ENCODE measurements at regions not wholly inside any gene's neighbourhood (a gene's known extent, or its start where the extent isn't known, plus 50 kb on each side); places are given as distances from the start of the nearest gene placed in this dataset.

DNA sequence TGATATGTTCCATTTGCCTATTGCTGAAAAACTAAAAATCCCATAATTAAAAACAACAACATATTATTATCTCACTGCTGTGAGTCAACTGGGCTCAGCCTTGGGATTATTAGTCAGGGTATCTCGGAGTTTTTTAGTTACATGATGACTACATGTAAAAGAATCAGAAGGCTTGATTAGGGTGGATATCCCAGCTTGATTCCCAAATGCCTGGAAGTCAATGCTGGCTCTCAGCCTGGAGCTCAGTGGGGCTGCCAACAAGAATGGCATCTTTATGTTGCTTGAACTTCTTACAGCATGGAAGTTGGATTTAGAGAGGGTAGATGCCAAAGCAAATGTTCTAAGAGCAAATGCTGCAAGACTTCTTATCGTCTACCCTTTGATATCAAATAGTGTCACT is 278.5 kb downstream of the PLOD2 start:
- no peak for TF ChIP-seq YY1 (IDR thresholded peaks at IDR 0.05; ENCODE audit: insufficient read depth, insufficient read length)
- no peak for TF ChIP-seq ZNF274 (IDR thresholded peaks at IDR 0.05; ENCODE audit: low read depth, low read length)
- TF ChIP-seq SUZ12 (IDR thresholded peaks at IDR 0.05; ENCODE audit: extremely low read depth, insufficient read depth, insufficient read length): no peak
- DNase-seq (ENCODE audit: low read depth, low spot score): no peak
- H3K27me3 ChIP-seq (ENCODE audit: insufficient read depth, insufficient read length): no peaks in the 10 kb centered on the region

GRCh38 chr3:145889730-145890129 is 271.3 kb downstream of the PLOD2 start:
- H3K9ac ChIP-seq (ENCODE audit: insufficient read length, low read depth): no peak overlapping the region
- H3K4me3 ChIP-seq (ENCODE audit: insufficient read length, low read depth): no peak overlapping the region
- TF ChIP-seq YY1 (IDR thresholded peaks at IDR 0.05; ENCODE audit: insufficient read depth, insufficient read length) (no peak), SUZ12 (IDR thresholded peaks at IDR 0.05; ENCODE audit: extremely low read depth, insufficient read depth, insufficient read length) (no peak), ZNF274 (IDR thresholded peaks at IDR 0.05; ENCODE audit: low read depth, low read length) (no peak)
- no peaks in the 10 kb centered on the region for H3K9me3 ChIP-seq (ENCODE audit: insufficient read depth, low read length)
- DNase-seq (ENCODE audit: low read depth, low spot score): no peak
- H3K4me1 ChIP-seq (ENCODE audit: insufficient read depth, insufficient read length): no peaks in the 10 kb centered on the region
- no peaks in the 10 kb centered on the region for H3K27me3 ChIP-seq (ENCODE audit: insufficient read depth, insufficient read length)
- H3K36me3 ChIP-seq (ENCODE audit: insufficient read depth, insufficient read length, low read length): no peaks in the 10 kb centered on the region

More for the DNA sequence above, 278.5 kb downstream of the PLOD2 start:
- Histone ChIP-seq H3K36me3 (ENCODE audit: insufficient read depth, insufficient read length, low read length) (no peaks in the 10 kb centered on the region), H3K9me3 (ENCODE audit: insufficient read depth, low read length) (no peaks in the 10 kb centered on the region), H3K4me3 (ENCODE audit: insufficient read length, low read depth) (no peak overlapping the region), H3K9ac (ENCODE audit: insufficient read length, low read depth) (no peak overlapping the region), H3K4me1 (ENCODE audit: insufficient read depth, insufficient read length) (no peaks in the 10 kb centered on the region)

GRCh38 chr3:145892869-145893268 is 268.1 kb downstream of the PLOD2 start:
- Histone ChIP-seq H3K4me3 (ENCODE audit: insufficient read length, low read depth) (no peak overlapping the region), H3K9ac (ENCODE audit: insufficient read length, low read depth) (no peak overlapping the region), H3K27me3 (ENCODE audit: insufficient read depth, insufficient read length) (no peaks in the 10 kb centered on the region), H3K4me1 (ENCODE audit: insufficient read depth, insufficient read length) (no peaks in the 10 kb centered on the region), H3K36me3 (ENCODE audit: insufficient read depth, insufficient read length, low read length) (no peaks in the 10 kb centered on the region), H3K9me3 (ENCODE audit: insufficient read depth, low read length) (no peaks in the 10 kb centered on the region)
- TF ChIP-seq YY1 (IDR thresholded peaks at IDR 0.05; ENCODE audit: insufficient read depth, insufficient read length): no peak
- TF ChIP-seq ZNF274 (IDR thresholded peaks at IDR 0.05; ENCODE audit: low read depth, low read length): no peak
- no peak for TF ChIP-seq SUZ12 (IDR thresholded peaks at IDR 0.05; ENCODE audit: extremely low read depth, insufficient read depth, insufficient read length)
- no peak for DNase-seq (ENCODE audit: low read depth, low spot score)

- TF ChIP-seq ZNF274 (IDR thresholded peaks at IDR 0.05; ENCODE audit: low read depth, low read length) (no peak), YY1 (IDR thresholded peaks at IDR 0.05; ENCODE audit: insufficient read depth, insufficient read length) (no peak), SUZ12 (IDR thresholded peaks at IDR 0.05; ENCODE audit: extremely low read depth, insufficient read depth, insufficient read length) (no peak)
- no peak for DNase-seq (ENCODE audit: low read depth, low spot score)
- H3K9ac ChIP-seq (ENCODE audit: insufficient read length, low read depth): no peak overlapping the region
These were observed 267.7 kb downstream of the PLOD2 start for GRCh38 chr3:145893331-145893730.

DNA sequence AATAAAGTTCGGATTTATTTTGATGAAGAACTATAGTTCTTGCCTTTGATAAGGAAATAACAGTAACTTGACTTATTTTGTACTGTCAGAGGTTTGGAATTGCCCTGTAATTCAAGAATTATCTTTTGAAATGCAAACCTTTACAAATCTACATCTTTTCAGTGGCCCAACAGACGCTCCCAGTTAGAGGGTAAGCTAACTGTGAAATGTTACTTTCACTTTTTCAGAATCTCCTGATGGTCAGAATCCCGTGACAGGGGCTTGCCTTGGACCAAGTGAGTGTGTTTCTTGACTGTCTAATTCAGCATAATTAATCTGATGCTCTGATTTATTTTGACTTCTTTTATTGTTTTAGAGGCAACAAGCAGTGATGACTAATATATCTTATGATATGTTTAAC is 262.5 kb downstream of the PLOD2 start:
- Histone ChIP-seq H3K4me3 (ENCODE audit: insufficient read length, low read depth) (no peak overlapping the region), H3K9me3 (ENCODE audit: insufficient read depth, low read length) (no peaks in the 10 kb centered on the region), H3K9ac (ENCODE audit: insufficient read length, low read depth) (no peak overlapping the region), H3K36me3 (ENCODE audit: insufficient read depth, insufficient read length, low read length) (no peaks in the 10 kb centered on the region), H3K27me3 (ENCODE audit: insufficient read depth, insufficient read length) (no peaks in the 10 kb centered on the region), H3K4me1 (ENCODE audit: insufficient read depth, insufficient read length) (no peaks in the 10 kb centered on the region)
- no peak for DNase-seq (ENCODE audit: low read depth, low spot score)
- no peak for TF ChIP-seq SUZ12 (IDR thresholded peaks at IDR 0.05; ENCODE audit: extremely low read depth, insufficient read depth, insufficient read length)
- TF ChIP-seq YY1 (IDR thresholded peaks at IDR 0.05; ENCODE audit: insufficient read depth, insufficient read length): no peak
- no peak for TF ChIP-seq ZNF274 (IDR thresholded peaks at IDR 0.05; ENCODE audit: low read depth, low read length)

More at GRCh38 chr3:145893331-145893730, 267.7 kb downstream of the PLOD2 start:
- H3K4me3 ChIP-seq (ENCODE audit: insufficient read length, low read depth): no peak overlapping the region
- no peaks in the 10 kb centered on the region for H3K9me3 ChIP-seq (ENCODE audit: insufficient read depth, low read length)
- no peaks in the 10 kb centered on the region for H3K36me3 ChIP-seq (ENCODE audit: insufficient read depth, insufficient read length, low read length)
- H3K27me3 ChIP-seq (ENCODE audit: insufficient read depth, insufficient read length): no peaks in the 10 kb centered on the region
- no peaks in the 10 kb centered on the region for H3K4me1 ChIP-seq (ENCODE audit: insufficient read depth, insufficient read length)

DNA sequence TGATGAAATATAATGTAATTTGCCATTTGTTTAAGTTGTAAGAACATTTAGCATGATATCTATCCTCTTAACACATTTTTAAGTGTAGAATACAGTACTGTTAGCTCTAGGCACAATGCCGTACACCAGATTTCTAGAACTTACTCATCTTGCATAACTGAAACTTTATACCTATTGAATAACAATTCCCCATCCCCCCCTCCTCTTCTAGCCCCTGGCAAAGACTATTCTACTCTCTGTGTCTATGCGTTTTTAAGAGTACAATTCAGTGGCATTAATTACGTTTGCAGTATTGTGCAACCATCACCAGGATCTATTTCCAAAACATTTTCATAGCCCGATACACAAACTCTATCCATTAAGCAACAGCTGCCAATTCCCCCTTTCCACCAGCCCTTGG is 261.7 kb downstream of the PLOD2 start:
- no peak overlapping the region for H3K4me3 ChIP-seq (ENCODE audit: insufficient read length, low read depth)
- H3K9me3 ChIP-seq (ENCODE audit: insufficient read depth, low read length): no peaks in the 10 kb centered on the region
- no peak overlapping the region for H3K9ac ChIP-seq (ENCODE audit: insufficient read length, low read depth)
- no peaks in the 10 kb centered on the region for H3K36me3 ChIP-seq (ENCODE audit: insufficient read depth, insufficient read length, low read length)
- no peak for DNase-seq (ENCODE audit: low read depth, low spot score)
- TF ChIP-seq ZNF274 (IDR thresholded peaks at IDR 0.05; ENCODE audit: low read depth, low read length) (no peak), YY1 (IDR thresholded peaks at IDR 0.05; ENCODE audit: insufficient read depth, insufficient read length) (no peak), SUZ12 (IDR thresholded peaks at IDR 0.05; ENCODE audit: extremely low read depth, insufficient read depth, insufficient read length) (no peak)
- H3K4me1 ChIP-seq (ENCODE audit: insufficient read depth, insufficient read length): no peaks in the 10 kb centered on the region
- no peaks in the 10 kb centered on the region for H3K27me3 ChIP-seq (ENCODE audit: insufficient read depth, insufficient read length)

DNA sequence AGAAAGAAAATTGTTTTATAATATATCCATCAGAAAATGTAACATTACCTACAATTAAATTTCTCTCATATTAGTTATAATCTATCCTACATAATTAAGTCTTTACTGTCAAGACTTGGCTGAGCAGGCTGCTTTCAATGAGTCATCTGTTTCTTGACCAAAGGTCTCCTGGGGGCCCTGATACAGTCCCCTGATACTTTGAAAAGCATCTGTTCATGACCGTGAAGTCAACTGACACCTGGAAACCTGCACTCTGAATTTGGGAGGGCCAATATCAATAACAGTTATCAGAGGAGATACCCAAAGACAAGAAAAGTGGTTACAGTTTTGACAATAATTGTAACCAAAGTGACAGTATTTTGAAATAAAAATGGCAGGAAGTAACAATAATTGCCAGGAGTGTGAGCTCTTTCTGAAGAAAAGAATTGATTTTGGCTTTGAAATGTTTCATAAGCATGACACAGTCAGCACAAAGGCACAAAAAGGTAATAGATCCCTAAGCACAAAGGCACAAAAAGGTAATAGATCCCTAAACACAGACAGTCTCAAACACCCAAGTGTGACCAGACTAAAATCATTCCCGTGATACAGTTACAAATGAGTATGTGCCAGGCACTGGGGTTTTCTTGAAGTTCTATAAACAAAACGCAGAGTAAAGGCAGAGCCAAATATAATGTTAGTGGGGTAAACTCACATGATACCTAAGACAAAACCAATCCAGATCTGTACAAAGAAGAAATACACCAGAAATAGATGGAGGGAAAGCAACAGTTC is 260.7 kb downstream of the PLOD2 start:
- no peak for DNase-seq (ENCODE audit: low read depth, low spot score)
- Histone ChIP-seq H3K4me3 (ENCODE audit: insufficient read length, low read depth) (no peak overlapping the region), H3K9me3 (ENCODE audit: insufficient read depth, low read length) (no peaks in the 10 kb centered on the region), H3K4me1 (ENCODE audit: insufficient read depth, insufficient read length) (no peaks in the 10 kb centered on the region), H3K36me3 (ENCODE audit: insufficient read depth, insufficient read length, low read length) (no peaks in the 10 kb centered on the region), H3K27me3 (ENCODE audit: insufficient read depth, insufficient read length) (no peaks in the 10 kb centered on the region), H3K9ac (ENCODE audit: insufficient read length, low read depth) (no peak overlapping the region)
- no peak for TF ChIP-seq SUZ12 (IDR thresholded peaks at IDR 0.05; ENCODE audit: extremely low read depth, insufficient read depth, insufficient read length)
- TF ChIP-seq YY1 (IDR thresholded peaks at IDR 0.05; ENCODE audit: insufficient read depth, insufficient read length): no peak
- TF ChIP-seq ZNF274 (IDR thresholded peaks at IDR 0.05; ENCODE audit: low read depth, low read length): no peak

Data from NT2/D1 (cell line).